ENCODE measurements at regions not wholly inside any gene's neighbourhood (a gene's known extent, or its start where the extent isn't known, plus 50 kb on each side); places are given as distances from the start of the nearest gene placed in this dataset.

DNA sequence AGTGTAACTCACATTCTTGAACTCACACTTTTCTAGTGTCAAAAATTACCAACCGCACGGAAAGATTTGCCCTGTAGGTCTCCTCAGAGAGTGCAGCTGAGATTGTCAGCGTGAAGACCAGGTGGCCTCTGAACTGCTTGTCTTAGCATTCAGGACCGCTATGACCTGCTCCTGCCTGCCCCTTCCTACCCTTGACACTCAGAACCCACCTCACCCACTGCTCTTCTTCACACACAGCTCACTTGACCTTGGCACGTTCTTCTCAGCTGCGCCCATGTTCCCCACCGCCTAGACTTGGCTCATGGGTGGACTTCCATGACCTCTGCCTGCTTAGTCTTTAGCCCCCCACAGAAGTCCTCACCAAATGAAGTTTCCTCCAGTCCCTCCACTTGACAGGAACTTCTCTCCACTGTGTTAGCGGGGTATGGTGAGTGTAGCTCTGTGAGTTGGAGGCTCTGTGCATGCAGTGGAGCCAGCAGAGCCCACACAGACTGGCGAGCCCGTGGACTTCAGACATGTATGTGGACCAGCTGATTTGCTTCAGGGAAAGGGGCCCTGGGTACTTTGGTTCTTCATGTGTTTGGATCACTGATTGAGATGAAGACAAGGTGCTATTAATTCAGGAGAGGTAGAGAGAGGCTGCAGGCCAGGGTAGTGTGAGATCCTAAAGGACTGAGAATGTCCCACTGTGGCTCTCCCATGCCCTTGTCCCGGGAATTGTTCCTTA lies 221.3 kb downstream of the OPA1 start:
- Histone ChIP-seq H3K36me3 (ENCODE audit: low read depth) (no peaks in the 10 kb centered on the region), H3K27me3 (ENCODE audit: insufficient read depth, poor library complexity, severe bottlenecking) (no peaks in the 10 kb centered on the region), H3K4me3 (ENCODE audit: severe bottlenecking) (no peak overlapping the region), H3K27ac (ENCODE audit: poor library complexity, severe bottlenecking) (no peak overlapping the region), H3K9me3 (ENCODE audit: severe bottlenecking) (no peaks in the 10 kb centered on the region), H3K4me1 (ENCODE audit: insufficient read depth, poor library complexity, severe bottlenecking) (no peaks in the 10 kb centered on the region)
- TF ChIP-seq CTCF (IDR thresholded peaks at IDR 0.05; ENCODE audit: poor library complexity, severe bottlenecking) = no peak
- no peak for DNase-seq (ENCODE audit: low spot score)
- ATAC-seq (ENCODE audit: low read depth) = no peak

DNA sequence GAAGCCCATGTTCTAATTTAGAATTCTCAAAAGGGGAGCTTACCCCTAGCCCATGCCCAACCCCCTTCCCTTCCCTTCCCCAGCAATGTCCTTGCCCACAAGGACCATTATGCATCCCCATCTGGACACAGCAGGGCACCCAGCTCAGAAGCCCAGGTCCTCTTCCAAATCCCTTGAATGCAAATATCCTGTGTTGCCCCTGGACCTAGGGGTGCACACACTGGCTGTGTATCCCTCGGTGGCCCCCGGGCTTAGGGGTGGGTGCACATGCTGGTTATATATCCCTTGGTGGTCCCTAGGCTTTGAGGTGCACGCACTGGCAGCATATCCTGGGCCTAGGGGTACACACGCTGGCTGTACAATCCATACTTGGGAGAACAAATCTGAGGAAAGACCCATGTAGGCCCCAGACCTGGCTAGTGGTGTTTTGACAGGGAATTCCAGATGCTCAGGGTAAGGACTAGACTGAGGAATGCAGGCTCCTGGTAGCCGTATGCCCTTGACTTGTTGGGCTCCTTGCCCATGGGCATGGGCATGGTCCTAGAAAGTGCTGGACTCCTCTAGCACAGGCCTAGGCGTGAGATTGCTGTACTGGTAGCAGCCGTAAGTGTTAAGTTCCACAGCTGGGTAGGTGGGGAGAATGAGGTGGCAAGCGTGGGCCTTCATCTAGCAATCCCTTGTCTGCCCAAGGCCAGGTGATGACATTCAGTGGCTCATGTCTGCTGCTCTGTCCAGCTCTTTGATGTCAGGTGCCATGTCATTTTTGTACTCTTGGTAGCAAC lies 222.4 kb downstream of the OPA1 start:
- DNase-seq (ENCODE audit: low spot score) = no peak
- no peak overlapping the region for H3K4me3 ChIP-seq (ENCODE audit: severe bottlenecking)
- H3K9me3 ChIP-seq (ENCODE audit: severe bottlenecking) = no peaks in the 10 kb centered on the region
- ATAC-seq (ENCODE audit: low read depth) = no peak
- H3K27me3 ChIP-seq (ENCODE audit: insufficient read depth, poor library complexity, severe bottlenecking) = no peaks in the 10 kb centered on the region
- TF ChIP-seq CTCF (IDR thresholded peaks at IDR 0.05; ENCODE audit: poor library complexity, severe bottlenecking) = no peak
- H3K4me1 ChIP-seq (ENCODE audit: insufficient read depth, poor library complexity, severe bottlenecking) = no peaks in the 10 kb centered on the region
- no peaks in the 10 kb centered on the region for H3K36me3 ChIP-seq (ENCODE audit: low read depth)
- H3K27ac ChIP-seq (ENCODE audit: poor library complexity, severe bottlenecking) = no peak overlapping the region

- TF ChIP-seq CTCF (IDR thresholded peaks at IDR 0.05; ENCODE audit: poor library complexity, severe bottlenecking) = no peak
- Histone ChIP-seq H3K4me3 (ENCODE audit: severe bottlenecking) (no peak overlapping the region), H3K36me3 (ENCODE audit: low read depth) (no peaks in the 10 kb centered on the region), H3K27me3 (ENCODE audit: insufficient read depth, poor library complexity, severe bottlenecking) (no peaks in the 10 kb centered on the region), H3K27ac (ENCODE audit: poor library complexity, severe bottlenecking) (no peak overlapping the region), H3K4me1 (ENCODE audit: insufficient read depth, poor library complexity, severe bottlenecking) (no peaks in the 10 kb centered on the region), H3K9me3 (ENCODE audit: severe bottlenecking) (no peaks in the 10 kb centered on the region)
- ATAC-seq (ENCODE audit: low read depth) = no peak
- DNase-seq (ENCODE audit: low spot score) = no peak
Observed at GRCh38 chr3:193816028-193816395, 223.0 kb downstream of the OPA1 start.

DNA sequence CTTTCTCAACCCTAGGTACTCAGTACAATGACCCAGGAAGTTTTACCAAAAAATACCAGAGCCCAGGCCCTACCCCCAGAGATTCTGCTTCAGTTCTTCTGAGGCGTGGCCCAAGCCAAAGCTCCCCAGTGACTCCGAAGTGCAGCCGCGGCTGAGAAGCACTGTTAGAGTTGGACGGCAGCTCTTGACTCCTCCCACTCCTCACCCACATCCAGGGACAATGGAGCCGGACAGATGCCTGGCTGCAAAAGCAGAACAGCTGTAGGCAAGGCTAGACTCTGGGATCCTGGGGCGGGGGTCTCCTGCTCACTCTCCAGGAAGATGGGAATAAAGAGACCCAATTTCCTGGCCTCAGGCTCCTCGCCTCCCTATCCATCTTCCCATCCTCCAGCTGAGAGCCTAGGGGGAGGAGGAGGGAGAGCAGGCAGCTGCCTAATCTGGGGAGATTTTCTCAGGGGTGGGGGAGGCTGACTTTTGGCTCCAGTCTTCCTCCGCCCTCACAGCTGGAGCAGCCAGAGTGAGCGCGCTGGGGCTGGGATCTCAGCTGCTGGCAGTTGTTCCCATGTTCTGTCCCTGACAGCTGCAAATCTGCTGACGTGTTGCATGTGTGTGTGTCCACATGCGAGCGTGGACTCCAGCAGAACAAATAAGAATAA lies 223.8 kb downstream of the OPA1 start:
- Histone ChIP-seq H3K27me3 (ENCODE audit: insufficient read depth, poor library complexity, severe bottlenecking) (no peaks in the 10 kb centered on the region), H3K9me3 (ENCODE audit: severe bottlenecking) (no peaks in the 10 kb centered on the region), H3K4me1 (ENCODE audit: insufficient read depth, poor library complexity, severe bottlenecking) (no peaks in the 10 kb centered on the region), H3K27ac (ENCODE audit: poor library complexity, severe bottlenecking) (no peak overlapping the region), H3K36me3 (ENCODE audit: low read depth) (no peaks in the 10 kb centered on the region), H3K4me3 (ENCODE audit: severe bottlenecking) (no peak overlapping the region)
- no peak for TF ChIP-seq CTCF (IDR thresholded peaks at IDR 0.05; ENCODE audit: poor library complexity, severe bottlenecking)
- ATAC-seq (ENCODE audit: low read depth) (no peak), DNase-seq (ENCODE audit: low spot score) (no peak)

Data from RWPE2 (cell line).